Endothelial cell of umbilical vein (primary cell): ENCODE measurements at regions not wholly inside any gene's neighbourhood (a gene's known extent, or its start where the extent isn't known, plus 50 kb on each side); places are given as distances from the start of the nearest gene placed in this dataset.

Experiments
- BruUV-seq: library from RNA; stranded (reverse); fragments of 400-500 nt; replicated peaks from 2 replicates; lab custom pipeline; 2021; lab: Mats Ljungman, UMichigan
- CTCF ChIA-PET: fragments of 300-600, 350-600 bp; sonication (Branson Sonifier 250); formaldehyde crosslinking; loops from one replicate; lab custom pipeline; 2021; ENCODE audit warnings: antibody characterized with exemption, inconsistent platforms; lab: Charles Lee
- POLR2A ChIA-PET: fragments of 300-600, 350-600 bp; sonication (Branson Sonifier 250); formaldehyde crosslinking; loops from one replicate; lab custom pipeline; 2021; ENCODE audit warnings: antibody characterized with exemption, inconsistent platforms; lab: Charles Lee
- DNase-seq: peaks from one replicate; pipeline ENCODE4 v3.0.0-alpha.2; 2011; ENCODE audit warnings: low read depth, low spot score
- FAIRE-seq: peaks from 2 replicates; lab custom pipeline; 2011; peaks lifted over from hg19 to GRCh38; lab: Jason Lieb, UNC
- H2AFZ ChIP-seq: 2 replicates; pipeline ENCODE4 v1.6.0; 2012; ENCODE audit warnings: low read depth, low read length, control low read depth, inconsistent platforms
- H3K27ac ChIP-seq: 2 replicates; pipeline ENCODE4 v1.5.1; 2011; ENCODE audit warnings: low read depth, mild to moderate bottlenecking, control low read depth, low read length, moderate library complexity; ENCODE audit not compliant: insufficient read depth
- H3K27me3 ChIP-seq, 2 experiments: 2 replicates each; pipeline versions ENCODE4 v1.6.0 to v1.6.1; 2011; ENCODE audit warnings: low read length in 2 of 2, mixed read lengths in 1 of 2; ENCODE audit not compliant: control insufficient read depth in 2 of 2, insufficient read depth in 2 of 2
- H3K36me3 ChIP-seq, 2 experiments: 2 replicates in 1 of 2; 3 replicates in 1 of 2; pipeline ENCODE4 v1.5.1; 2011; ENCODE audit warnings: low read length in 2 of 2, mild to moderate bottlenecking in 1 of 2, moderate library complexity in 1 of 2; ENCODE audit not compliant: control insufficient read depth in 2 of 2, insufficient read depth in 2 of 2; ENCODE audit errors: extremely low read depth in 1 of 2
- H3K4me1 ChIP-seq: 3 replicates; pipeline ENCODE4 v1.5.1; 2011; ENCODE audit warnings: mild to moderate bottlenecking, low read length; ENCODE audit not compliant: control insufficient read depth, insufficient read depth; ENCODE audit errors: extremely low read depth
- H3K4me2 ChIP-seq: 2 replicates; pipeline ENCODE4 v1.6.1; 2011; ENCODE audit warnings: low read length, control low read depth, mixed read lengths; ENCODE audit not compliant: insufficient read depth
- H3K4me3 ChIP-seq, 3 experiments: fragments of 200-600 bp in 1 of 3; sonication (generic), shearing (Covaris generic) in 1 of 3; replicated peaks in 1 of 3; 2 replicates each; pipeline ENCODE4 v1.5.1; 2011 to 2016; ENCODE audit warnings: control low read depth in 3 of 3, low read length in 3 of 3, mild to moderate bottlenecking in 2 of 3, inconsistent platforms in 1 of 3, low read depth in 1 of 3, moderate library complexity in 1 of 3; ENCODE audit not compliant: insufficient read depth in 1 of 3
- H3K79me2 ChIP-seq: 2 replicates; pipeline ENCODE4 v1.6.0; 2012; ENCODE audit warnings: low read length, inconsistent platforms; ENCODE audit not compliant: control insufficient read depth, insufficient read depth
- H3K9ac ChIP-seq: replicated peaks from 2 replicates; pipeline ENCODE3; 2011; ENCODE audit warnings: low read length, control low read depth; ENCODE audit not compliant: insufficient read depth; ENCODE audit errors: extremely low read depth
- H3K9me1 ChIP-seq: replicated peaks from 3 replicates; pipeline ENCODE4 v1.6.0; 2011; ENCODE audit warnings: mild to moderate bottlenecking, low read length; ENCODE audit not compliant: control insufficient read depth, insufficient read depth; ENCODE audit errors: extremely low read depth
- H3K9me3 ChIP-seq: replicated peaks from 2 replicates; pipeline ENCODE4 v1.5.1; 2012; ENCODE audit warnings: low read length, inconsistent platforms; ENCODE audit not compliant: control insufficient read depth, insufficient read depth
- H4K20me1 ChIP-seq: replicated peaks from 2 replicates; pipeline ENCODE3; 2011; ENCODE audit warnings: mild to moderate bottlenecking, low read length; ENCODE audit not compliant: control insufficient read depth, insufficient read depth; ENCODE audit errors: extremely low read depth
- CTCF ChIP-seq, 2 donors: IDR thresholded peaks; 1 replicate in 1 of 2; 2 replicates in 1 of 2; pipeline ENCODE4 v1.5.1; 2011; ENCODE audit warnings: low read length in 2 of 2, mild to moderate bottlenecking in 2 of 2, moderate library complexity in 2 of 2, control low read depth in 1 of 2, inconsistent platforms in 1 of 2, low read depth in 1 of 2; ENCODE audit not compliant: insufficient read depth in 1 of 2; ENCODE audit errors: extremely low read depth in 1 of 2
- EZH2 ChIP-seq: IDR thresholded peaks from 2 replicates; pipeline ENCODE4 v1.6.1; 2012; ENCODE audit warnings: borderline replicate concordance, low read depth, mild to moderate bottlenecking, moderate library complexity, low read length, inconsistent platforms; ENCODE audit not compliant: severe bottlenecking
- FOS ChIP-seq: IDR thresholded peaks from 2 replicates; pipeline ENCODE4 v1.6.1; 2011; ENCODE audit warnings: mild to moderate bottlenecking, low read length, moderate library complexity, borderline replicate concordance; ENCODE audit not compliant: insufficient read depth
- GATA2 ChIP-seq: IDR thresholded peaks from 2 replicates; pipeline ENCODE4 v1.7.0; 2011; ENCODE audit warnings: low read depth, mild to moderate bottlenecking, moderate library complexity, mixed read lengths, low read length; ENCODE audit not compliant: insufficient read length, insufficient read depth
- JUN ChIP-seq: IDR thresholded peaks from 2 replicates; pipeline ENCODE4 v1.6.1; 2011; ENCODE audit warnings: borderline replicate concordance, low read depth; ENCODE audit not compliant: insufficient read length, insufficient read depth
- MAX ChIP-seq: IDR thresholded peaks from 2 replicates; pipeline ENCODE4 v1.6.1; 2011; ENCODE audit not compliant: insufficient read depth, insufficient read length
- MYC ChIP-seq: IDR thresholded peaks from one replicate; pipeline ENCODE4 v1.6.1; 2011; ENCODE audit warnings: mild to moderate bottlenecking, low read depth, low read length
- POLR2A ChIP-seq: IDR thresholded peaks from 2 replicates; pipeline ENCODE4 v1.6.1; 2012; ENCODE audit warnings: low read depth, mild to moderate bottlenecking, control low read depth, low read length
- POLR2AphosphoS5 ChIP-seq: IDR thresholded peaks from 2 replicates; pipeline ENCODE4 v1.6.1; 2012; ENCODE audit warnings: low read depth, mild to moderate bottlenecking, control low read depth, low read length, moderate library complexity; ENCODE audit not compliant: insufficient read depth
- dilution Hi-C: fragments of 300-500 bp; cut with MboI; formaldehyde crosslinking; loops from one replicate; pipeline ENCODE4 v1.15.0; 2019; ENCODE audit warnings: low sequenced_read_pairs; ENCODE audit not compliant: extremely low pct_ligation_motif_present
- intact Hi-C: fragments of 100-400 bp; cut with micrococcal nuclease; formaldehyde crosslinking; loops from one replicate; pipeline ENCODE4 v1.10.0; 2022

- Histone ChIP-seq H3K4me2 (no peak overlapping the region), H4K20me1 (no peaks in the 10 kb centered on the region), H3K9me3 (peaks cover 2% of the 10 kb centered on the region), H3K36me3 (no peaks in the 10 kb centered on the region), H3K79me2 (no peaks in the 10 kb centered on the region), H3K27ac (no peak overlapping the region), H3K9ac (no peak overlapping the region), H3K9me1 (no peaks in the 10 kb centered on the region), H3K4me3 (no peak overlapping the region), H2AFZ (no peak overlapping the region), H3K4me1 (no peaks in the 10 kb centered on the region), H3K27me3 (no peaks in the 10 kb centered on the region)
- dilution Hi-C loops, result no loop called here
- no peak for TF ChIP-seq JUN
- TF ChIP-seq CTCF (IDR thresholded peaks at IDR 0.05; ENCODE audit: extremely low read depth in 1 of 2, insufficient read depth in 1 of 2, low read depth in 1 of 2, low read length in 2 of 2), result no peak
- no peak for TF ChIP-seq MYC
- TF ChIP-seq FOS, result no peak
- no peak for TF ChIP-seq EZH2
- TF ChIP-seq MAX, result no peak
- TF ChIP-seq POLR2A, result no peak
- no peak for TF ChIP-seq GATA2
- TF ChIP-seq POLR2AphosphoS5, result no peak
- ChIA-PET CTCF (no interaction called here), POLR2A (no interaction called here)
- no peak for FAIRE-seq
- intact Hi-C loops, result no loop called here
- BruUV-seq, result no TSS peak
- no peak for DNase-seq
Observed at GRCh38 chr19:30281906-30282305, 90.3 kb upstream of the ZNF536 start.
